Spleen (tissue), 7 donors: ENCODE measurements at regions not wholly inside any gene's neighbourhood (a gene's known extent, or its start where the extent isn't known, plus 50 kb on each side); places are given as distances from the start of the nearest gene placed in this dataset.

ENCODE experiments used
- POLR2A ChIP-seq, 3 donors: fragments of 450-650 bp; IDR thresholded peaks; one replicate each; pipeline ENCODE4 v1.5.1; 2017; ENCODE audit warnings: antibody characterized with exemption in 3 of 3, mild to moderate bottlenecking in 1 of 3
- TF ChIP-seq, protein P1 (sequence below), 11 experiments: fragments of 200-600 bp in 7 of 11; fragments of 450-650 bp in 4 of 11; sonication (generic) in 4 of 11; IDR thresholded peaks in 8 of 11; conservative IDR thresholded peaks in 3 of 11; 1 replicate in 7 of 11; 2 replicates in 4 of 11; pipeline versions ENCODE4 v1.4.0 to v1.8.0; 2016 to 2021; ENCODE audit warnings: antibody characterized with exemption in 11 of 11, inconsistent platforms in 4 of 11, mild to moderate bottlenecking in 1 of 11
- donor health status: DM: no; HTN: no; CAD: no; lungs with moderate emphysema.
- donor health status: DM: no; HTN: no; CAD: no.
- donor health status: DM: no; HTN: no; CAD: no.

DNA sequence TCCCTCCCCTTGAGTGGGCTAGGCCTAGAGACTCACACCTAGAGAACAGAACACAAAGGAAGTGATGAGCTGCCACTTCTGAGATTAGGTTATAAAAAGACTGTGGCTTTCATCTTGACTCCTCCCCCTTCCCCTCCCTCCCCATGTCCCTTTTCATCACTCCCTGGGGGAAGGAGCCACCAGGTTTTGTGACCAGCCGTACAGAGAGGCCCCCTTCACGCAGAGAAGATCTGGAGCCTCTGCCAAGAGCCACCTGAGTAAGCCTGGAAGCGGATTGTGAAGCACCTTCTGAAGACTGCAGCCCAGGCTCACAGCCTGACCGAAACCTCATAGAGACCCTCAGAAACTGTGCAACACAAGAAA, 118.4 kb upstream of the NXT1 start:
- TF ChIP-seq, protein P1, sequence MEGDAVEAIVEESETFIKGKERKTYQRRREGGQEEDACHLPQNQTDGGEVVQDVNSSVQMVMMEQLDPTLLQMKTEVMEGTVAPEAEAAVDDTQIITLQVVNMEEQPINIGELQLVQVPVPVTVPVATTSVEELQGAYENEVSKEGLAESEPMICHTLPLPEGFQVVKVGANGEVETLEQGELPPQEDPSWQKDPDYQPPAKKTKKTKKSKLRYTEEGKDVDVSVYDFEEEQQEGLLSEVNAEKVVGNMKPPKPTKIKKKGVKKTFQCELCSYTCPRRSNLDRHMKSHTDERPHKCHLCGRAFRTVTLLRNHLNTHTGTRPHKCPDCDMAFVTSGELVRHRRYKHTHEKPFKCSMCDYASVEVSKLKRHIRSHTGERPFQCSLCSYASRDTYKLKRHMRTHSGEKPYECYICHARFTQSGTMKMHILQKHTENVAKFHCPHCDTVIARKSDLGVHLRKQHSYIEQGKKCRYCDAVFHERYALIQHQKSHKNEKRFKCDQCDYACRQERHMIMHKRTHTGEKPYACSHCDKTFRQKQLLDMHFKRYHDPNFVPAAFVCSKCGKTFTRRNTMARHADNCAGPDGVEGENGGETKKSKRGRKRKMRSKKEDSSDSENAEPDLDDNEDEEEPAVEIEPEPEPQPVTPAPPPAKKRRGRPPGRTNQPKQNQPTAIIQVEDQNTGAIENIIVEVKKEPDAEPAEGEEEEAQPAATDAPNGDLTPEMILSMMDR (IDR thresholded peaks at IDR 0.05 in 8 of 11, conservative IDR thresholded peaks at IDR 0.05 in 3 of 11) = no peak
- no peak for TF ChIP-seq POLR2A (IDR thresholded peaks at IDR 0.05)
